ENCODE measurements at regions not wholly inside any gene's neighbourhood (a gene's known extent, or its start where the extent isn't known, plus 50 kb on each side); places are given as distances from the start of the nearest gene placed in this dataset.

DNA sequence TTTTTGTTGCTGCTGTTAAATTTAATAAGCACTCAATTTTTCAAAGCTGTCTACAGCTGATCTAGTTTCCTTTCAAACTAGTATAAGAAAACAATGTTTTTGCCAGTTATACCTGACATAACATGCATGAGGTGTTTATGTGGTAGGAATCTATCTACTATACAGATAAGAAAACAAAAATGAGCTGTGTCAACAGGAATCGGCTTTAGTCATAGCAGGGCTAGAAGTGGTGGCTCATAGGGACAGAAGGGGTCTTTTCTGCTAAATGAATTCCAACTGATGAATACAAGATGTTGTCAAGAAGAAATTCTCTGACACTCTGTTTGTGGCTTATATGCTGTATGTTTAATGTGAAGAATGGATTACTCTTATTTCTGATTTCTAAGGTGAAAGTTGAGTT, 55.7 kb upstream of the CLNK start:
- TF ChIP-seq, protein P1, sequence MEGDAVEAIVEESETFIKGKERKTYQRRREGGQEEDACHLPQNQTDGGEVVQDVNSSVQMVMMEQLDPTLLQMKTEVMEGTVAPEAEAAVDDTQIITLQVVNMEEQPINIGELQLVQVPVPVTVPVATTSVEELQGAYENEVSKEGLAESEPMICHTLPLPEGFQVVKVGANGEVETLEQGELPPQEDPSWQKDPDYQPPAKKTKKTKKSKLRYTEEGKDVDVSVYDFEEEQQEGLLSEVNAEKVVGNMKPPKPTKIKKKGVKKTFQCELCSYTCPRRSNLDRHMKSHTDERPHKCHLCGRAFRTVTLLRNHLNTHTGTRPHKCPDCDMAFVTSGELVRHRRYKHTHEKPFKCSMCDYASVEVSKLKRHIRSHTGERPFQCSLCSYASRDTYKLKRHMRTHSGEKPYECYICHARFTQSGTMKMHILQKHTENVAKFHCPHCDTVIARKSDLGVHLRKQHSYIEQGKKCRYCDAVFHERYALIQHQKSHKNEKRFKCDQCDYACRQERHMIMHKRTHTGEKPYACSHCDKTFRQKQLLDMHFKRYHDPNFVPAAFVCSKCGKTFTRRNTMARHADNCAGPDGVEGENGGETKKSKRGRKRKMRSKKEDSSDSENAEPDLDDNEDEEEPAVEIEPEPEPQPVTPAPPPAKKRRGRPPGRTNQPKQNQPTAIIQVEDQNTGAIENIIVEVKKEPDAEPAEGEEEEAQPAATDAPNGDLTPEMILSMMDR (conservative IDR thresholded peaks at IDR 0.05): no peak
- no peak for TF ChIP-seq ZFX (IDR thresholded peaks at IDR 0.05)
